ENCODE measurements at regions not wholly inside any gene's neighbourhood (a gene's known extent, or its start where the extent isn't known, plus 50 kb on each side); places are given as distances from the start of the nearest gene placed in this dataset.

DNA sequence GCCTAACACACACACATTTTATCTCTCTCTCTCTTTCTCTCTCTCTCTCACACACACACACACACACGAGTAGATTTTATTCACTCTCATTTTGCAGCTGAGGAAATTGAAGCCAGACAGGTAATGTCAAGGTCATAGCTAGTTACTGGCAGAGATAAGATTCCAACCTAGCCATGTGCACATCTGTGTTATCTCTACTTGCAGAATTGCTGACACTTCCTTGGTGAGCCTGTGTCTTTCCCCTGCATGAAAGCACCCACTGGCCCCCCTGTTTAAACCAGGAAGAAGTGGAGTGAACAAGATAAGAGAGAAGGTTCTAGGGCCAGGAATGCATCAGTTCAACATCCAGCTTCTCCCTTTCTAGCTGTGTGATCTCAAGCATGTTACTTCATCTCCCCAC lies 423.7 kb downstream of the TXNL1 start:
- no peak for TF ChIP-seq POLR2AphosphoS5 (IDR thresholded peaks at IDR 0.05; ENCODE audit: borderline replicate concordance, low read depth, low read length)
- TF ChIP-seq EZH2 (IDR thresholded peaks at IDR 0.05) = no peak

All from SK-N-MC (cell line).